Nephron progenitor cell (in vitro differentiated cells): ENCODE measurements at regions not wholly inside any gene's neighbourhood (a gene's known extent, or its start where the extent isn't known, plus 50 kb on each side); places are given as distances from the start of the nearest gene placed in this dataset.

Experiments
- DNase-seq: peaks from one replicate; pipeline ENCODE4 v3.0.0; 2021
- H3K27ac Mint-ChIP-seq: 2 replicates; pipeline ENCODE4 v1.8.0; 2021; ENCODE audit warnings: mild to moderate bottlenecking, moderate library complexity, mixed read lengths
- H3K27me3 Mint-ChIP-seq: 2 replicates; pipeline ENCODE4 v1.8.0; 2021; ENCODE audit warnings: mild to moderate bottlenecking, low read depth, mixed read lengths; ENCODE audit not compliant: poor library complexity
- H3K36me3 Mint-ChIP-seq: 2 replicates; pipeline ENCODE4 v1.8.0; 2021; ENCODE audit warnings: low read depth, mixed read lengths
- H3K4me1 Mint-ChIP-seq: 2 replicates; pipeline ENCODE4 v1.8.0; 2021; ENCODE audit warnings: mixed read lengths
- H3K4me3 Mint-ChIP-seq: 2 replicates; pipeline ENCODE4 v1.8.0; 2021; ENCODE audit warnings: mild to moderate bottlenecking, moderate library complexity, mixed read lengths
- H3K9me3 Mint-ChIP-seq: 2 replicates; pipeline ENCODE4 v1.8.0; 2021; ENCODE audit warnings: mild to moderate bottlenecking, moderate library complexity, mixed read lengths
- TF ChIP-seq, protein P1 (sequence below): fragments of 200-600 bp; sonication (generic); IDR thresholded peaks from 2 replicates; pipeline ENCODE4 v1.5.0; 2021; ENCODE audit warnings: antibody characterized with exemption

DNA sequence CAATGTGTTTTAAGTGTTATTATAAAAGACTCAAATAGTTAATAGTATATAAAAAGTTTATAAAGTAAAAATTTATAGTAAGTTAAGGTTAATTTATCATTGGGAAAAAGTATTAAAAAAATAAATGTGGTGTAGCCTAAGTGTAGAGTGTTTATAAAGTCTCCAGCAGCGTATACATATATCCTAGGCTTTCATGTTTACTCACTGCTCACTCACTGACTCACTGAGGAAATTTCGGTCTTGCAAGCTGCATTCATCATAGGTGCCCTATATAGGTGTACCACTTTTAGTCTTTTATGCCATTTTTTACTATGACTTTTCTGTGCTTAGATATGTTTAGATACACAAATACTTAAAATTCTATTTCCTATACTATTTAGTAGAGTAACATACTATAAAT lies 866.0 kb downstream of the CBLN2 start:
- H3K36me3 Mint-ChIP-seq: no peaks in the 10 kb centered on the region
- H3K27me3 Mint-ChIP-seq: no peaks in the 10 kb centered on the region
- H3K4me3 Mint-ChIP-seq: no peak overlapping the region
- H3K9me3 Mint-ChIP-seq: peaks cover 15% of the 10 kb centered on the region
- no peaks in the 10 kb centered on the region for H3K4me1 Mint-ChIP-seq
- TF ChIP-seq, protein P1, sequence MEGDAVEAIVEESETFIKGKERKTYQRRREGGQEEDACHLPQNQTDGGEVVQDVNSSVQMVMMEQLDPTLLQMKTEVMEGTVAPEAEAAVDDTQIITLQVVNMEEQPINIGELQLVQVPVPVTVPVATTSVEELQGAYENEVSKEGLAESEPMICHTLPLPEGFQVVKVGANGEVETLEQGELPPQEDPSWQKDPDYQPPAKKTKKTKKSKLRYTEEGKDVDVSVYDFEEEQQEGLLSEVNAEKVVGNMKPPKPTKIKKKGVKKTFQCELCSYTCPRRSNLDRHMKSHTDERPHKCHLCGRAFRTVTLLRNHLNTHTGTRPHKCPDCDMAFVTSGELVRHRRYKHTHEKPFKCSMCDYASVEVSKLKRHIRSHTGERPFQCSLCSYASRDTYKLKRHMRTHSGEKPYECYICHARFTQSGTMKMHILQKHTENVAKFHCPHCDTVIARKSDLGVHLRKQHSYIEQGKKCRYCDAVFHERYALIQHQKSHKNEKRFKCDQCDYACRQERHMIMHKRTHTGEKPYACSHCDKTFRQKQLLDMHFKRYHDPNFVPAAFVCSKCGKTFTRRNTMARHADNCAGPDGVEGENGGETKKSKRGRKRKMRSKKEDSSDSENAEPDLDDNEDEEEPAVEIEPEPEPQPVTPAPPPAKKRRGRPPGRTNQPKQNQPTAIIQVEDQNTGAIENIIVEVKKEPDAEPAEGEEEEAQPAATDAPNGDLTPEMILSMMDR: no peak
- no peak for DNase-seq
- H3K27ac Mint-ChIP-seq: no peak overlapping the region

DNA sequence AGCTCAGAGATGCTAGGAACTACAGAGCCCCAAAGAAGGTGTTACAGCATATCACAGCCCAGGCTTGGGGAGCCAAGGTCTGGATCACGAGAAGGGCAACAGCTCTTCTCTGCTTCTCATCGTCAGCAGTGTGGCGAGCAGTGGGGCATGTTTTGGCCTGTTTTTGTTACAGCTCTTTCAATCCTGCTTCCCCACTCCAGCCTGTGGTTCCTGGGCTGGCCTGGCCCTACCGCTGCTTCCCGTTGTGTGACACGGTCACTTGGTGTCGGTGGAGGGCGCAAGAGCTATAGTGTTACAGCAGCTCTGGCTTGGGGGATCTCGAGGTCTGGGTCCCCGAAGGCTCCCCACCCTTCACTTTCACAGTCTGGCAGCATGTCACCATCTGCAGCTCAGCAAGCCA lies 870.2 kb downstream of the CBLN2 start:
- DNase-seq: no peak
- no peaks in the 10 kb centered on the region for H3K27me3 Mint-ChIP-seq
- H3K27ac Mint-ChIP-seq: no peak overlapping the region
- H3K9me3 Mint-ChIP-seq: peaks cover 6% of the 10 kb centered on the region
- no peaks in the 10 kb centered on the region for H3K4me1 Mint-ChIP-seq
- TF ChIP-seq, protein P1: no peak
- no peak overlapping the region for H3K4me3 Mint-ChIP-seq
- H3K36me3 Mint-ChIP-seq: no peaks in the 10 kb centered on the region

DNA sequence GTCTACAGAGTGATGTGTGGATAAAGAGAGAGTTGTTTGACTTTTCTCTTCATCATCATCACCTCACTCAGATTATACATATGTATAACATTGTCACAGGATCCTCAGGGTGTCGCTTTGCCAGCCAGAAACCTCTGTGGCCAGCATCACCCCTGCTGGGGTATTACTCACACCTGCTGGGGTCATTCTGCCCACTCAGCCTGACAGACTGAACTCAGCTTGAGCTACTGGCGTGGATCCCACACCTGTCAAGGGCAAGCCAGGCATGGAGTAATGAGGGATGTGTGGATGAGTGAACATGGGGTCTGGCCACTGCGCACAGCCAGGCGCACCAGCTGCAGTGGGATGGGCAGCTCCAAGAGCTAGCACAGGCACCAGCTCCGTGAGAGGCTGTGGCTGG lies 870.6 kb downstream of the CBLN2 start:
- TF ChIP-seq, protein P1: no peak
- Mint-ChIP-seq H3K27ac (no peak overlapping the region), H3K4me1 (no peaks in the 10 kb centered on the region), H3K27me3 (no peaks in the 10 kb centered on the region), H3K4me3 (no peak overlapping the region), H3K9me3 (peaks cover 5% of the 10 kb centered on the region), H3K36me3 (no peaks in the 10 kb centered on the region)
- no peak for DNase-seq

DNA sequence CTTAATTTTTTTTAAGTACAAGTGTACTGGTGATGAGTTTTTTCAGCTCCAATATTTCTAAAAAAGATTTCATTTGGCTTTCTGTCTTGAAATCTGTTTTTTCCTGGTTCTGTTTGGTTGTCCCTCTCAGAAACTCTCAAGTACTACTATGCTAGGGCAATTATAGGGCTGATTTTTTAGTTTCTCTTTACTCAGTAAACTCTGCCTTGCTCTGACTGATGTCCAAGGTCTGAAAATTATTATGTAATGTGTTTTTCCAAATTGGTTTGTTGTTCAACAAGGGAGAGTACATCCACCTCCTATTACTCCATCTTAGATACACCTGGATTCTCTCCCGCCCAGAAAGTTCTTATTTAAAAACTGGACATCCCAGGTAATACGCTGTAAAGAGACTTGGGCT lies 877.7 kb downstream of the CBLN2 start:
- TF ChIP-seq, protein P1: no peak
- H3K27ac Mint-ChIP-seq: no peak overlapping the region
- no peaks in the 10 kb centered on the region for H3K27me3 Mint-ChIP-seq
- H3K36me3 Mint-ChIP-seq: no peaks in the 10 kb centered on the region
- no peak overlapping the region for H3K4me3 Mint-ChIP-seq
- no peaks in the 10 kb centered on the region for H3K9me3 Mint-ChIP-seq
- no peak for DNase-seq
- H3K4me1 Mint-ChIP-seq: no peaks in the 10 kb centered on the region

DNA sequence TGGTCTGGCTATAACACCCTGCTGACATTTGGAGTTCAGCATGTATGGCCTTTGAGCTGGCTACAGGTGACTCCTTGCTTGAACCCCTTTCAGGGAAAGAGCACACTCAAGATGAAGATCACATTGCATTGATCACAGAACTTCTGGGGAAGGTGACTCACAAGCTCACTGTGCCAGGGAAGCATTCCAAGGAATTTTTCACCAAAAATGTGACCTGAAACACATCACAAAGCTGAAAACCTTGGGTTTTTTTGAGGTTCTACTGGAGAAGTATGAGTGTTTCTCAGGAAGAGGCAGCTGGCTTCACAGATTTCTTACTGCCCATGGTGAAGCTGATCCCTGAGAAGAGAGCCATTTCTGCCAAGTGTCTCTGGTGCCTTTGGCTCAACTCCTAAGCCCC lies 879.0 kb downstream of the CBLN2 start:
- Mint-ChIP-seq H3K27ac (no peak overlapping the region), H3K27me3 (no peaks in the 10 kb centered on the region), H3K36me3 (no peaks in the 10 kb centered on the region), H3K4me3 (no peak overlapping the region), H3K4me1 (no peaks in the 10 kb centered on the region), H3K9me3 (no peaks in the 10 kb centered on the region)
- DNase-seq: no peak
- TF ChIP-seq, protein P1: no peak

DNA sequence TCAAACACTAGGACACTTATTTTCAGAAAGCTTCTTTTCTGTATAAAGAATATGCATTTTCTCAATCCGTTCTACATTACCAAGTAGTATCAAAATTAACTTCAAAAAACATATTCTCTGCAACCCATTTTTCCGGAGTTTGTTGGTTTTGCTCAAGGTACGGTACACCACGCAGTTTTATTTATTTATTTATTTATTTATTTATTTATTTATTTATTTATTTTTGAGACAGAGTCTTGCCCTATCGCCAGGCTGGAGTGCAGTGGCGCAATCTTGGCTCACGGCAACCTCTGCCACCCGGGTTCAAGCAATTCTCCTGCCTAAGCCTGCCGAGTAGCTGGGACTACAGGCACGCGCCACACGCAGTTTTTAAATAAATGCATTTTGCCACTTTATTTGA lies 900.3 kb downstream of the CBLN2 start:
- TF ChIP-seq, protein P1: no peak
- H3K4me1 Mint-ChIP-seq: no peaks in the 10 kb centered on the region
- no peak overlapping the region for H3K4me3 Mint-ChIP-seq
- no peak overlapping the region for H3K27ac Mint-ChIP-seq
- H3K27me3 Mint-ChIP-seq: peaks cover 8% of the 10 kb centered on the region
- no peak for DNase-seq
- H3K9me3 Mint-ChIP-seq: no peaks in the 10 kb centered on the region
- H3K36me3 Mint-ChIP-seq: no peaks in the 10 kb centered on the region
